ENCODE measurements at regions not wholly inside any gene's neighbourhood (a gene's known extent, or its start where the extent isn't known, plus 50 kb on each side); places are given as distances from the start of the nearest gene placed in this dataset.

DNA sequence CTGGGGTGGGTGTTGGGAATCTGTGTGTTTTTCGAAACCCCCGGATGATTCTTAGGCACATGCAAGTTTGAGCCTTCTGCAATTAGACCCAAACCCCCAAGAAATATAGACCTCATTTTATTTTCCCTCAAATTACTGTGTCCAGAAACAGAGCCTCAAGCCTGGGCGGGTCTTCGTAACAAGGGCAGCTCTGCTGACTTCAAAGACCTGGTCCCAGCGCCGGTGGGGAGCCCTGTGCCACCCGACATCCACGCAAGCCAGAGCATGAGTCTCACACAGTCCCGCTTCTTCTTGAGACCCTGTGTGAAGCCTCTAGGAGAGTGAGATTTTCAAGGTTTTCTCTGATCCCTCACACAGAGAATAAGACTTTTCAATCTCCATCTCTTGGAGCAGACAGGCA is 397.3 kb downstream of the RPS6KC1 start:
- TF ChIP-seq, protein P1, sequence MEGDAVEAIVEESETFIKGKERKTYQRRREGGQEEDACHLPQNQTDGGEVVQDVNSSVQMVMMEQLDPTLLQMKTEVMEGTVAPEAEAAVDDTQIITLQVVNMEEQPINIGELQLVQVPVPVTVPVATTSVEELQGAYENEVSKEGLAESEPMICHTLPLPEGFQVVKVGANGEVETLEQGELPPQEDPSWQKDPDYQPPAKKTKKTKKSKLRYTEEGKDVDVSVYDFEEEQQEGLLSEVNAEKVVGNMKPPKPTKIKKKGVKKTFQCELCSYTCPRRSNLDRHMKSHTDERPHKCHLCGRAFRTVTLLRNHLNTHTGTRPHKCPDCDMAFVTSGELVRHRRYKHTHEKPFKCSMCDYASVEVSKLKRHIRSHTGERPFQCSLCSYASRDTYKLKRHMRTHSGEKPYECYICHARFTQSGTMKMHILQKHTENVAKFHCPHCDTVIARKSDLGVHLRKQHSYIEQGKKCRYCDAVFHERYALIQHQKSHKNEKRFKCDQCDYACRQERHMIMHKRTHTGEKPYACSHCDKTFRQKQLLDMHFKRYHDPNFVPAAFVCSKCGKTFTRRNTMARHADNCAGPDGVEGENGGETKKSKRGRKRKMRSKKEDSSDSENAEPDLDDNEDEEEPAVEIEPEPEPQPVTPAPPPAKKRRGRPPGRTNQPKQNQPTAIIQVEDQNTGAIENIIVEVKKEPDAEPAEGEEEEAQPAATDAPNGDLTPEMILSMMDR (IDR thresholded peaks at IDR 0.05) = no peak
- no peak for TF ChIP-seq EZH2 (IDR thresholded peaks at IDR 0.05; ENCODE audit: borderline replicate concordance, insufficient read depth, low read depth, low read length, poor library complexity, severe bottlenecking)

Measured in B cell (primary cell).